ENCODE measurements at regions not wholly inside any gene's neighbourhood (a gene's known extent, or its start where the extent isn't known, plus 50 kb on each side); places are given as distances from the start of the nearest gene placed in this dataset.

- no peak overlapping the region for H3K4me3 ChIP-seq (ENCODE audit: low read length)
- H3K9ac ChIP-seq (ENCODE audit: low read depth, low read length) = no peak overlapping the region
- H3K9me3 ChIP-seq (ENCODE audit: insufficient read depth, low read depth, low read length) = no peaks in the 10 kb centered on the region
- no peak overlapping the region for H3K27ac ChIP-seq (ENCODE audit: low read depth, low read length)
- no peaks in the 10 kb centered on the region for H3K27me3 ChIP-seq (ENCODE audit: insufficient read depth, low read length)
- peaks cover 27% of the 10 kb centered on the region for H3K4me1 ChIP-seq (ENCODE audit: insufficient read depth, low read length)
- no peaks in the 10 kb centered on the region for H3K36me3 ChIP-seq (ENCODE audit: insufficient read depth, low read length)
- 66% methylated on average over 2 of the region's 2 CpGs for WGBS
Observed at GRCh38 chr4:149166876-149167275, 648.8 kb downstream of the IQCM start.

GRCh38 chr4:149166365-149166764, 649.3 kb downstream of the IQCM start:
- Histone ChIP-seq H3K9me3 (ENCODE audit: insufficient read depth, low read depth, low read length) (no peaks in the 10 kb centered on the region), H3K27ac (ENCODE audit: low read depth, low read length) (no peak overlapping the region)

GRCh38 chr4:149164282-149164681, 651.4 kb downstream of the IQCM start:
- Histone ChIP-seq H3K36me3 (ENCODE audit: insufficient read depth, low read length) (no peaks in the 10 kb centered on the region), H3K27ac (ENCODE audit: low read depth, low read length) (peak overlapping the region; percentile 58), H3K9ac (ENCODE audit: low read depth, low read length) (no peak overlapping the region), H3K4me3 (ENCODE audit: low read length) (no peak overlapping the region), H3K4me1 (ENCODE audit: insufficient read depth, low read length) (peaks cover 27% of the 10 kb centered on the region), H3K27me3 (ENCODE audit: insufficient read depth, low read length) (no peaks in the 10 kb centered on the region), H3K9me3 (ENCODE audit: insufficient read depth, low read depth, low read length) (no peaks in the 10 kb centered on the region)
- 24% methylated on average over 2 of the region's 3 CpGs for WGBS

More at GRCh38 chr4:149166365-149166764, 649.3 kb downstream of the IQCM start:
- no CpG with 5 or more reads among the region's 1 CpG for WGBS
- no peaks in the 10 kb centered on the region for H3K36me3 ChIP-seq (ENCODE audit: insufficient read depth, low read length)
- H3K4me1 ChIP-seq (ENCODE audit: insufficient read depth, low read length) = peaks cover 27% of the 10 kb centered on the region
- H3K27me3 ChIP-seq (ENCODE audit: insufficient read depth, low read length) = no peaks in the 10 kb centered on the region
- H3K9ac ChIP-seq (ENCODE audit: low read depth, low read length) = no peak overlapping the region
- no peak overlapping the region for H3K4me3 ChIP-seq (ENCODE audit: low read length)

- H3K27me3 ChIP-seq (ENCODE audit: insufficient read depth, low read length) = no peaks in the 10 kb centered on the region
Observed at GRCh38 chr4:149161247-149161646, 654.4 kb downstream of the IQCM start.

GRCh38 chr4:149160370-149160769, 655.3 kb downstream of the IQCM start:
- no peaks in the 10 kb centered on the region for H3K9me3 ChIP-seq (ENCODE audit: insufficient read depth, low read depth, low read length)
- H3K4me3 ChIP-seq (ENCODE audit: low read length) = no peak overlapping the region
- H3K4me1 ChIP-seq (ENCODE audit: insufficient read depth, low read length) = peaks cover 20% of the 10 kb centered on the region
- H3K27me3 ChIP-seq (ENCODE audit: insufficient read depth, low read length) = no peaks in the 10 kb centered on the region
- 92% methylated on average over 1 of the region's 2 CpGs for WGBS
- no peaks in the 10 kb centered on the region for H3K36me3 ChIP-seq (ENCODE audit: insufficient read depth, low read length)
- no peak overlapping the region for H3K27ac ChIP-seq (ENCODE audit: low read depth, low read length)
- H3K9ac ChIP-seq (ENCODE audit: low read depth, low read length) = no peak overlapping the region

More at GRCh38 chr4:149161247-149161646, 654.4 kb downstream of the IQCM start:
- no peak overlapping the region for H3K9ac ChIP-seq (ENCODE audit: low read depth, low read length)
- H3K4me1 ChIP-seq (ENCODE audit: insufficient read depth, low read length) = peaks cover 20% of the 10 kb centered on the region
- no peak overlapping the region for H3K27ac ChIP-seq (ENCODE audit: low read depth, low read length)
- no peaks in the 10 kb centered on the region for H3K9me3 ChIP-seq (ENCODE audit: insufficient read depth, low read depth, low read length)
- H3K36me3 ChIP-seq (ENCODE audit: insufficient read depth, low read length) = no peaks in the 10 kb centered on the region
- H3K4me3 ChIP-seq (ENCODE audit: low read length) = no peak overlapping the region

GRCh38 chr4:149158817-149159216, 656.8 kb downstream of the IQCM start:
- H3K4me1 ChIP-seq (ENCODE audit: insufficient read depth, low read length) = peaks cover 7% of the 10 kb centered on the region; the same call in 1 of the 2 replicates
- no peaks in the 10 kb centered on the region for H3K27me3 ChIP-seq (ENCODE audit: insufficient read depth, low read length)
- H3K27ac ChIP-seq (ENCODE audit: low read depth, low read length) = no peak overlapping the region
- no peak overlapping the region for H3K9ac ChIP-seq (ENCODE audit: low read depth, low read length)
- H3K36me3 ChIP-seq (ENCODE audit: insufficient read depth, low read length) = no peaks in the 10 kb centered on the region
- no peak overlapping the region for H3K4me3 ChIP-seq (ENCODE audit: low read length)
- no peaks in the 10 kb centered on the region for H3K9me3 ChIP-seq (ENCODE audit: insufficient read depth, low read depth, low read length)
- 100% methylated on average over 2 of the region's 3 CpGs for WGBS

- Histone ChIP-seq H3K9ac (ENCODE audit: low read depth, low read length) (no peak overlapping the region), H3K27me3 (ENCODE audit: insufficient read depth, low read length) (no peaks in the 10 kb centered on the region), H3K9me3 (ENCODE audit: insufficient read depth, low read depth, low read length) (no peaks in the 10 kb centered on the region), H3K36me3 (ENCODE audit: insufficient read depth, low read length) (no peaks in the 10 kb centered on the region), H3K4me1 (ENCODE audit: insufficient read depth, low read length) (no peaks in the 10 kb centered on the region), H3K27ac (ENCODE audit: low read depth, low read length) (no peak overlapping the region), H3K4me3 (ENCODE audit: low read length) (no peak overlapping the region)
- 93% methylated on average over 1 of the region's 2 CpGs for WGBS
Observed at GRCh38 chr4:149145803-149146202, 669.8 kb downstream of the IQCM start.

GRCh38 chr4:149144060-149144459, 671.6 kb downstream of the IQCM start:
- peaks cover 10% of the 10 kb centered on the region; the same call in 1 of the 2 replicates for H3K4me1 ChIP-seq (ENCODE audit: insufficient read depth, low read length)
- no peak overlapping the region for H3K27ac ChIP-seq (ENCODE audit: low read depth, low read length)
- H3K4me3 ChIP-seq (ENCODE audit: low read length) = no peak overlapping the region
- 94% methylated on average over 1 of the region's 1 CpG for WGBS
- no peaks in the 10 kb centered on the region for H3K9me3 ChIP-seq (ENCODE audit: insufficient read depth, low read depth, low read length)
- H3K27me3 ChIP-seq (ENCODE audit: insufficient read depth, low read length) = no peaks in the 10 kb centered on the region
- H3K9ac ChIP-seq (ENCODE audit: low read depth, low read length) = no peak overlapping the region
- H3K36me3 ChIP-seq (ENCODE audit: insufficient read depth, low read length) = no peaks in the 10 kb centered on the region

GRCh38 chr4:149141391-149141790, 674.3 kb downstream of the IQCM start:
- 97% methylated on average over 2 of the region's 2 CpGs for WGBS
- no peak overlapping the region for H3K4me3 ChIP-seq (ENCODE audit: low read length)
- H3K27me3 ChIP-seq (ENCODE audit: insufficient read depth, low read length) = no peaks in the 10 kb centered on the region
- no peaks in the 10 kb centered on the region for H3K36me3 ChIP-seq (ENCODE audit: insufficient read depth, low read length)
- H3K9me3 ChIP-seq (ENCODE audit: insufficient read depth, low read depth, low read length) = no peaks in the 10 kb centered on the region
- H3K27ac ChIP-seq (ENCODE audit: low read depth, low read length) = no peak overlapping the region
- no peak overlapping the region for H3K9ac ChIP-seq (ENCODE audit: low read depth, low read length)
- peaks cover 10% of the 10 kb centered on the region; the same call in 1 of the 2 replicates for H3K4me1 ChIP-seq (ENCODE audit: insufficient read depth, low read length)

GRCh38 chr4:149140841-149141240, 674.8 kb downstream of the IQCM start:
- WGBS = 90% methylated on average over 2 of the region's 2 CpGs
- Histone ChIP-seq H3K27me3 (ENCODE audit: insufficient read depth, low read length) (no peaks in the 10 kb centered on the region), H3K36me3 (ENCODE audit: insufficient read depth, low read length) (no peaks in the 10 kb centered on the region), H3K27ac (ENCODE audit: low read depth, low read length) (no peak overlapping the region), H3K9ac (ENCODE audit: low read depth, low read length) (no peak overlapping the region), H3K4me1 (ENCODE audit: insufficient read depth, low read length) (peaks cover 13% of the 10 kb centered on the region; the same call in 1 of the 2 replicates), H3K9me3 (ENCODE audit: insufficient read depth, low read depth, low read length) (no peaks in the 10 kb centered on the region), H3K4me3 (ENCODE audit: low read length) (no peak overlapping the region)

GRCh38 chr4:149136951-149137620, 678.6 kb downstream of the IQCM start:
- WGBS = 94% methylated on average over 3 of the region's 3 CpGs
- H3K27me3 ChIP-seq (ENCODE audit: insufficient read depth, low read length) = no peaks in the 10 kb centered on the region

GRCh38 chr4:149135062-149135461, 680.6 kb downstream of the IQCM start:
- no peak overlapping the region for H3K4me3 ChIP-seq (ENCODE audit: low read length)
- H3K36me3 ChIP-seq (ENCODE audit: insufficient read depth, low read length) = no peaks in the 10 kb centered on the region
- peaks cover 19% of the 10 kb centered on the region; the same call in 1 of the 2 replicates for H3K4me1 ChIP-seq (ENCODE audit: insufficient read depth, low read length)
- H3K27ac ChIP-seq (ENCODE audit: low read depth, low read length) = no peak overlapping the region
- no peaks in the 10 kb centered on the region for H3K9me3 ChIP-seq (ENCODE audit: insufficient read depth, low read depth, low read length)
- H3K9ac ChIP-seq (ENCODE audit: low read depth, low read length) = no peak overlapping the region
- no peaks in the 10 kb centered on the region for H3K27me3 ChIP-seq (ENCODE audit: insufficient read depth, low read length)
- WGBS = 89% methylated on average over 3 of the region's 4 CpGs

More at GRCh38 chr4:149136951-149137620, 678.6 kb downstream of the IQCM start:
- Histone ChIP-seq H3K9me3 (ENCODE audit: insufficient read depth, low read depth, low read length) (no peaks in the 10 kb centered on the region), H3K4me3 (ENCODE audit: low read length) (no peak overlapping the region), H3K36me3 (ENCODE audit: insufficient read depth, low read length) (no peaks in the 10 kb centered on the region), H3K9ac (ENCODE audit: low read depth, low read length) (no peak overlapping the region), H3K4me1 (ENCODE audit: insufficient read depth, low read length) (peaks cover 24% of the 10 kb centered on the region; the same call in 1 of the 2 replicates), H3K27ac (ENCODE audit: low read depth, low read length) (no peak overlapping the region)
